ENCODE measurements at regions not wholly inside any gene's neighbourhood (a gene's known extent, or its start where the extent isn't known, plus 50 kb on each side); places are given as distances from the start of the nearest gene placed in this dataset.

GRCh38 chr16:55145771-55146603 lies 178.0 kb upstream of the IRX6 start:
- H3K4me3 ChIP-seq (ENCODE audit: low read depth, low read length): no peak overlapping the region
- no peaks in the 10 kb centered on the region for H3K9me3 ChIP-seq
- H3K36me3 ChIP-seq: no peaks in the 10 kb centered on the region
- no peak for DNase-seq
- no peaks in the 10 kb centered on the region for H3K4me1 ChIP-seq
- H3K27me3 ChIP-seq: no peaks in the 10 kb centered on the region
- TF ChIP-seq, protein P1, sequence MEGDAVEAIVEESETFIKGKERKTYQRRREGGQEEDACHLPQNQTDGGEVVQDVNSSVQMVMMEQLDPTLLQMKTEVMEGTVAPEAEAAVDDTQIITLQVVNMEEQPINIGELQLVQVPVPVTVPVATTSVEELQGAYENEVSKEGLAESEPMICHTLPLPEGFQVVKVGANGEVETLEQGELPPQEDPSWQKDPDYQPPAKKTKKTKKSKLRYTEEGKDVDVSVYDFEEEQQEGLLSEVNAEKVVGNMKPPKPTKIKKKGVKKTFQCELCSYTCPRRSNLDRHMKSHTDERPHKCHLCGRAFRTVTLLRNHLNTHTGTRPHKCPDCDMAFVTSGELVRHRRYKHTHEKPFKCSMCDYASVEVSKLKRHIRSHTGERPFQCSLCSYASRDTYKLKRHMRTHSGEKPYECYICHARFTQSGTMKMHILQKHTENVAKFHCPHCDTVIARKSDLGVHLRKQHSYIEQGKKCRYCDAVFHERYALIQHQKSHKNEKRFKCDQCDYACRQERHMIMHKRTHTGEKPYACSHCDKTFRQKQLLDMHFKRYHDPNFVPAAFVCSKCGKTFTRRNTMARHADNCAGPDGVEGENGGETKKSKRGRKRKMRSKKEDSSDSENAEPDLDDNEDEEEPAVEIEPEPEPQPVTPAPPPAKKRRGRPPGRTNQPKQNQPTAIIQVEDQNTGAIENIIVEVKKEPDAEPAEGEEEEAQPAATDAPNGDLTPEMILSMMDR (IDR thresholded peaks at IDR 0.05; ENCODE audit: low read depth, low read length): no peak

DNA sequence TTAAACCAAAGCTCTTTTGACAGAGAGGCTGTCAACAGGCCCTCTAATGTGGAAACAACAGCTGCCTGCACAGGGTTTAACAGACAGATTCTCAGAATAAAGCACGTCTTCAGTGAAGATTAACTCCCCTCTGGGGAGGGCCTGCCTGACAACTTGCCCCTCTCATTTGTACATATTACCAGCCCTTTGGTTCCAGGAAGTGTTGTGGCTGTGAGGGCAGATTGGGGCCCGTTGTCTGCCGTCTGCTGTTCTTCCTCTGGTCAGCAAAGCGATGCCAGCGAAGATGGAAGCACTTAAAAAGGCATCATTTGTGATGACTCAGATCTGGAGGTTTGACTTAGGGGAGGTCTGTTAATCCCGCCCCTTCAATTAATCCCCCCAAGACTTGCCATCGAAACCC lies 177.0 kb upstream of the IRX6 start:
- H3K9me3 ChIP-seq: no peaks in the 10 kb centered on the region
- H3K27me3 ChIP-seq: no peaks in the 10 kb centered on the region
- TF ChIP-seq, protein P1 (IDR thresholded peaks at IDR 0.05; ENCODE audit: low read depth, low read length): no peak
- no peaks in the 10 kb centered on the region for H3K36me3 ChIP-seq
- DNase-seq: no peak
- H3K4me3 ChIP-seq (ENCODE audit: low read depth, low read length): no peak overlapping the region
- no peaks in the 10 kb centered on the region for H3K4me1 ChIP-seq

GRCh38 chr16:55147396-55147795 lies 176.6 kb upstream of the IRX6 start:
- no peak for DNase-seq
- no peaks in the 10 kb centered on the region for H3K4me1 ChIP-seq
- H3K27me3 ChIP-seq: no peaks in the 10 kb centered on the region
- H3K36me3 ChIP-seq: no peaks in the 10 kb centered on the region
- no peak overlapping the region for H3K4me3 ChIP-seq (ENCODE audit: low read depth, low read length)
- no peaks in the 10 kb centered on the region for H3K9me3 ChIP-seq
- TF ChIP-seq, protein P1 (IDR thresholded peaks at IDR 0.05; ENCODE audit: low read depth, low read length): no peak

- H3K27me3 ChIP-seq: no peaks in the 10 kb centered on the region
- DNase-seq: no peak
- H3K36me3 ChIP-seq: no peaks in the 10 kb centered on the region
- no peaks in the 10 kb centered on the region for H3K9me3 ChIP-seq
- no peak overlapping the region for H3K4me3 ChIP-seq (ENCODE audit: low read depth, low read length)
- no peaks in the 10 kb centered on the region for H3K4me1 ChIP-seq
- TF ChIP-seq, protein P1 (IDR thresholded peaks at IDR 0.05; ENCODE audit: low read depth, low read length): no peak
These were observed 174.4 kb upstream of the IRX6 start for GRCh38 chr16:55149622-55150021.

DNA sequence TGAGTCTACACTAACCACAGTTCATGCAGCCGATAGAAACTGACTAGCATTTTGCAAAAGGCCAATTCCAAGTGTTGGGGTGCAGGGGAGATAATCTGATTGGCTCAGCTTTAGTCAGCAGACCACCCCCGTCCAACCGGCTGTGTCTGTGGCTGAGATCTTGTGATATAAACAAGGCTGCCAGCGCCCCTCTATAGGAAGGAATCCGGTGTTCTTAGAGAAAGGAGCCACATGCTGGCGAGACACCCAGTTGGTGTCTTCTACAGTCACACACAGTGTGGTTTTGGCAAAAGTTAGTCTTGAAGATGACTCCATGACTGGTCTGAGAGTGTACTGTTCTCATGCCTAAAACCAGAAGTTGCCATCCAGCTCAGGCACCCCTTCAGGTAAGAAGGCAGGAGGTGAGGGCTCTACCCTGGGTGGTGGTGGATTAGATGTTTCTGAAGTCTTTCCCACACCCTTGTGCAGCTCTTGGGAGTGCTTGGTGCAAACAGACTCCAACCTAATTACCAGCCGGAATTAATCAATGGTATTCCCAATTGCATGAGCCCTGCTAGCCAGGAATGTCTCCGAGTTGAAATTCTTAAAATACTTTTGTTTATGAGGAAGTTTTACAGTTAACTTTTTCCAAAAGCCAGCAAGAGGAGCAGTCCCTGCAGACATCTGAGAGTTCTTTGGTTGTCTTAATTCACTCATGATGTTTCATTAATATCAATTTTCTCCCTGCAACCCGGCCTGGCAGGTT lies 172.3 kb upstream of the IRX6 start:
- Histone ChIP-seq H3K36me3 (no peaks in the 10 kb centered on the region), H3K4me3 (ENCODE audit: low read depth, low read length) (no peak overlapping the region), H3K9me3 (no peaks in the 10 kb centered on the region), H3K4me1 (no peaks in the 10 kb centered on the region), H3K27me3 (no peaks in the 10 kb centered on the region)
- no peak for DNase-seq
- TF ChIP-seq, protein P1 (IDR thresholded peaks at IDR 0.05; ENCODE audit: low read depth, low read length): no peak
